Chondrocyte (in vitro differentiated cells): ENCODE measurements at regions not wholly inside any gene's neighbourhood (a gene's known extent, or its start where the extent isn't known, plus 50 kb on each side); places are given as distances from the start of the nearest gene placed in this dataset.

ENCODE experiments used
- DNase-seq: peaks from one replicate; pipeline ENCODE4 v3.0.0; 2021; ENCODE audit warnings: mixed read lengths, low spot score
- H3K27ac Mint-ChIP-seq: one replicate; pipeline ENCODE4 v1.8.0; 2021; ENCODE audit warnings: mild to moderate bottlenecking, moderate library complexity, mixed read lengths; ENCODE audit not compliant: unreplicated experiment
- H3K27me3 Mint-ChIP-seq: 2 replicates; pipeline ENCODE4 v1.8.0; 2021; ENCODE audit warnings: low read depth, mixed read lengths
- H3K36me3 Mint-ChIP-seq: 2 replicates; pipeline ENCODE4 v1.8.0; 2021; ENCODE audit warnings: low read depth, mixed read lengths
- H3K4me1 Mint-ChIP-seq: 2 replicates; pipeline ENCODE4 v1.8.0; 2021; ENCODE audit warnings: low read depth, mild to moderate bottlenecking, mixed read lengths
- H3K4me3 Mint-ChIP-seq: one replicate; pipeline ENCODE4 v1.8.0; 2021; ENCODE audit warnings: mild to moderate bottlenecking, moderate library complexity, mixed read lengths; ENCODE audit not compliant: unreplicated experiment
- H3K9me3 Mint-ChIP-seq: 2 replicates; pipeline ENCODE4 v1.8.0; 2021; ENCODE audit warnings: low read depth, mixed read lengths
- TF ChIP-seq, protein P1 (sequence below): fragments of 200-600 bp; sonication (generic); IDR thresholded peaks from 2 replicates; pipeline ENCODE4 v1.5.0; 2021; ENCODE audit warnings: antibody characterized with exemption, mild to moderate bottlenecking, moderate library complexity

- Mint-ChIP-seq H3K4me3 (no peak overlapping the region), H3K27me3 (no peaks in the 10 kb centered on the region), H3K27ac (no peak overlapping the region), H3K4me1 (peaks cover 6% of the 10 kb centered on the region), H3K36me3 (no peaks in the 10 kb centered on the region), H3K9me3 (no peaks in the 10 kb centered on the region)
- TF ChIP-seq, protein P1, sequence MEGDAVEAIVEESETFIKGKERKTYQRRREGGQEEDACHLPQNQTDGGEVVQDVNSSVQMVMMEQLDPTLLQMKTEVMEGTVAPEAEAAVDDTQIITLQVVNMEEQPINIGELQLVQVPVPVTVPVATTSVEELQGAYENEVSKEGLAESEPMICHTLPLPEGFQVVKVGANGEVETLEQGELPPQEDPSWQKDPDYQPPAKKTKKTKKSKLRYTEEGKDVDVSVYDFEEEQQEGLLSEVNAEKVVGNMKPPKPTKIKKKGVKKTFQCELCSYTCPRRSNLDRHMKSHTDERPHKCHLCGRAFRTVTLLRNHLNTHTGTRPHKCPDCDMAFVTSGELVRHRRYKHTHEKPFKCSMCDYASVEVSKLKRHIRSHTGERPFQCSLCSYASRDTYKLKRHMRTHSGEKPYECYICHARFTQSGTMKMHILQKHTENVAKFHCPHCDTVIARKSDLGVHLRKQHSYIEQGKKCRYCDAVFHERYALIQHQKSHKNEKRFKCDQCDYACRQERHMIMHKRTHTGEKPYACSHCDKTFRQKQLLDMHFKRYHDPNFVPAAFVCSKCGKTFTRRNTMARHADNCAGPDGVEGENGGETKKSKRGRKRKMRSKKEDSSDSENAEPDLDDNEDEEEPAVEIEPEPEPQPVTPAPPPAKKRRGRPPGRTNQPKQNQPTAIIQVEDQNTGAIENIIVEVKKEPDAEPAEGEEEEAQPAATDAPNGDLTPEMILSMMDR = no peak
- no peak for DNase-seq
Measured at GRCh38 chr21:14881863-14882499, 182.8 kb downstream of the NRIP1 start.

DNA sequence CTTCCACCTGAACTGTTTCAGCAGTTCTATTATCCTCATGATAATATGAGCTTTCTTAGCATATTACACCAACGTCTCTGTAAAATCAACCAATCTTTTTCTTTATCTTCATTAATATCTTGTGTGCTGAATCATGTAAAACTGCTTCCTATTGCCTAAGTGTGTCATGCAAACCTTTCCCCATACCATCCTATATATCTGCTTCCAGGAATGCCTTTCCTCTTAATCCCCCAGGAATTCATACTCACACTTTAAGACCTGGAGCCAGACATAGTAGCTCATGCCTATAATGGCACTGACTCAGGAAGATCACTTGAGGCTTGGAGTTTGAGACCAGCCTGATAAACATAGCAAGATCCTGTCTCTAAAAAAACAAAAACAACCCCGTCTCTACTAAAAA is 183.9 kb downstream of the NRIP1 start:
- Mint-ChIP-seq H3K36me3 (no peaks in the 10 kb centered on the region), H3K4me1 (peaks cover 7% of the 10 kb centered on the region), H3K27me3 (no peaks in the 10 kb centered on the region), H3K4me3 (no peak overlapping the region), H3K9me3 (no peaks in the 10 kb centered on the region), H3K27ac (no peak overlapping the region)
- TF ChIP-seq, protein P1 = no peak
- DNase-seq = no peak

DNA sequence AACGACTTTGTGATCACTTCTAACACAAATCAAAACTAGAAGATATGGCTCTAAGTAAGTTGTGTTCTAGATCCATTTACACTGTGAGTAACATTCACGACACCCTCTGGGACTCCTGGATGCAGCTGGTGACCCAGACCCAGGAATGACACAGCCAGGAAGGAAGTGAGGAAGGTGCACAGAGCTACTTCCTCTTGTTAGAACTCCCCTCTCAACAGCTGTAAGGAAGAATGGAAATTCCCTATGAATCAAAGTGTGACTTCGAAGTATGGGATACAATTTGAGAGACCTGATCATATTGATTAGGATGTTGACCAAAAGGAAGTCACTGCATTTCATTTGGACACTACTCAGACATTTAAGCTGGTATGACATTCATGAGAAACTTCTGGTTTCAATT is 185.3 kb downstream of the NRIP1 start:
- Mint-ChIP-seq H3K36me3 (no peaks in the 10 kb centered on the region), H3K9me3 (no peaks in the 10 kb centered on the region)
- TF ChIP-seq, protein P1 = no peak

GRCh38 chr21:14878971-14879370 is 185.8 kb downstream of the NRIP1 start:
- Mint-ChIP-seq H3K27me3 (no peaks in the 10 kb centered on the region), H3K4me1 (peaks cover 11% of the 10 kb centered on the region), H3K9me3 (no peaks in the 10 kb centered on the region), H3K36me3 (no peaks in the 10 kb centered on the region), H3K4me3 (no peak overlapping the region), H3K27ac (no peak overlapping the region)
- DNase-seq = no peak
- TF ChIP-seq, protein P1 = no peak

More for the DNA sequence above, 185.3 kb downstream of the NRIP1 start:
- DNase-seq = no peak
- Mint-ChIP-seq H3K4me1 (peaks cover 11% of the 10 kb centered on the region), H3K4me3 (no peak overlapping the region), H3K27me3 (no peaks in the 10 kb centered on the region), H3K27ac (no peak overlapping the region)

- DNase-seq = no peak
- Mint-ChIP-seq H3K36me3 (no peaks in the 10 kb centered on the region), H3K27me3 (no peaks in the 10 kb centered on the region), H3K27ac (no peak overlapping the region), H3K9me3 (no peaks in the 10 kb centered on the region), H3K4me1 (peaks cover 11% of the 10 kb centered on the region), H3K4me3 (no peak overlapping the region)
- TF ChIP-seq, protein P1 = no peak
Measured at GRCh38 chr21:14877581-14878228, 187.1 kb downstream of the NRIP1 start.
